Activated CD4-positive, alpha-beta T cell treated with anti-CD3 and anti-CD28 coated beads for 36 hours (primary cell): ENCODE measurements at regions not wholly inside any gene's neighbourhood (a gene's known extent, or its start where the extent isn't known, plus 50 kb on each side); places are given as distances from the start of the nearest gene placed in this dataset.

ENCODE experiments used
- ATAC-seq: fragments of 200-7000 bp; cut with Tn5 transposase; one replicate; pipeline ENCODE4 v1.10.0; 2021; ENCODE audit warnings: mild to moderate bottlenecking, moderate library complexity
- CTCF ChIA-PET: fragments of 350-600 bp; sonication (Branson Sonifier 250); formaldehyde crosslinking; loops from one replicate; lab custom pipeline; 2021; ENCODE audit warnings: antibody characterized with exemption; lab: Charles Lee
- POLR2A ChIA-PET: fragments of 350-600 bp; sonication (Branson Sonifier 250); formaldehyde crosslinking; loops from one replicate; lab custom pipeline; 2021; ENCODE audit warnings: antibody characterized with exemption, inconsistent platforms; lab: Charles Lee
- DNase-seq: peaks from one replicate; pipeline ENCODE4 v3.0.0-alpha.2; 2020
- H3K27ac Mint-ChIP-seq: one replicate; pipeline ENCODE4 v1.8.0; 2021; ENCODE audit warnings: mixed read lengths
- H3K27me3 Mint-ChIP-seq: one replicate; pipeline ENCODE4 v1.8.0; 2021; ENCODE audit warnings: mixed read lengths
- H3K36me3 Mint-ChIP-seq: one replicate; pipeline ENCODE4 v1.8.0; 2021; ENCODE audit warnings: low read depth, mixed read lengths
- H3K4me1 Mint-ChIP-seq: one replicate; pipeline ENCODE4 v1.8.0; 2021; ENCODE audit warnings: mixed read lengths
- H3K4me3 Mint-ChIP-seq: one replicate; pipeline ENCODE4 v1.8.0; 2021; ENCODE audit warnings: mild to moderate bottlenecking, moderate library complexity, mixed read lengths
- H3K9me3 Mint-ChIP-seq: one replicate; pipeline ENCODE4 v1.8.0; 2021; ENCODE audit warnings: low read depth, mixed read lengths
- intact Hi-C, 2 experiments: fragments of 100-400 bp; cut with DNase I in 1 of 2; cut with micrococcal nuclease in 1 of 2; formaldehyde crosslinking; loops; one replicate each; pipeline versions ENCODE4 v1.14.2 to v1.15.1; 2022 to 2024; cut with DNase I, micrococcal nuclease

DNA sequence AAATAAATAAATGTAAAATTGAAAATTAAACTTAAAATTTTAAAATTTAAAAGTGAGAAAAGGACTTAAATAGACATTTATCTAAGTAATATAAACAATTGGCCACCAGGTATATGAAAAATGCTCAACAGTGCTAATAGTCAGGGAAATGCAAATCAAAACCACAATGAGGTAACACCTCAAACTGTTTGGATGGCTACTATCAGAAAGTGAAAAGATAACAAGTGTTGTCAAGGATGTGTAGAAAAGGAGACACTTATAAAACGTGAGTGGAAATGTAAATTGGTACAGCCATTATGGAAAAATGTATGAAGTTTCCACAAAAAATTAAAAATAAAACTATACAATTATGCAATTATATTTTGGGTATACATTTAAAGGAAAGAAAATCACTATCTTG is 752.2 kb downstream of the EFNB2 start:
- Mint-ChIP-seq H3K36me3 (no peaks in the 10 kb centered on the region), H3K4me1 (no peaks in the 10 kb centered on the region), H3K27ac (no peak overlapping the region), H3K27me3 (no peaks in the 10 kb centered on the region), H3K9me3 (peaks cover 2% of the 10 kb centered on the region), H3K4me3 (no peak overlapping the region)
- ChIA-PET CTCF (no interaction called here), POLR2A (no interaction called here)
- no peak for DNase-seq
- ATAC-seq = no peak
- intact Hi-C loops = no loop called here

DNA sequence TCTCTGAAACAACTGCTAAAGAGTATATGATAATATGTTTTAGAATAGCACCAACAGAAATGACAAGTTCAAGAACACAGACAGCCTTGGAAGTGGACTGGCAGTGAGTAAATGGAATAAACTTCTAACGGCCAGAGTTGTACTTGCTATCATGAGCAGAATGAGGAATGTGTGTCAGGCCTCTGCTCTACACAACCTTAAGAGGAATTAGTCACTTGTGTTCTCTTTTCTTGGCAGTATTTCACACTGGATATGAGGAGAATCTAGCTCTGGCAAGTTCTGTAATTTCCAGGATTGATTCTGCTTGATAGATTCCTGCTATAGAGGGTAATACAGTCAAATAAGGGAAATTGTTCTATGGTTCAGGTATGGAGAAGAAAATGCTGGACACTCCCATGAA is 757.3 kb downstream of the EFNB2 start:
- Mint-ChIP-seq H3K36me3 (no peaks in the 10 kb centered on the region), H3K4me3 (no peak overlapping the region), H3K9me3 (no peaks in the 10 kb centered on the region), H3K27me3 (no peaks in the 10 kb centered on the region), H3K27ac (no peak overlapping the region), H3K4me1 (no peaks in the 10 kb centered on the region)
- CTCF ChIA-PET = no interaction called here
- DNase-seq = no peak
- no peak for ATAC-seq
- POLR2A ChIA-PET = no interaction called here
- intact Hi-C loops = no loop called here

DNA sequence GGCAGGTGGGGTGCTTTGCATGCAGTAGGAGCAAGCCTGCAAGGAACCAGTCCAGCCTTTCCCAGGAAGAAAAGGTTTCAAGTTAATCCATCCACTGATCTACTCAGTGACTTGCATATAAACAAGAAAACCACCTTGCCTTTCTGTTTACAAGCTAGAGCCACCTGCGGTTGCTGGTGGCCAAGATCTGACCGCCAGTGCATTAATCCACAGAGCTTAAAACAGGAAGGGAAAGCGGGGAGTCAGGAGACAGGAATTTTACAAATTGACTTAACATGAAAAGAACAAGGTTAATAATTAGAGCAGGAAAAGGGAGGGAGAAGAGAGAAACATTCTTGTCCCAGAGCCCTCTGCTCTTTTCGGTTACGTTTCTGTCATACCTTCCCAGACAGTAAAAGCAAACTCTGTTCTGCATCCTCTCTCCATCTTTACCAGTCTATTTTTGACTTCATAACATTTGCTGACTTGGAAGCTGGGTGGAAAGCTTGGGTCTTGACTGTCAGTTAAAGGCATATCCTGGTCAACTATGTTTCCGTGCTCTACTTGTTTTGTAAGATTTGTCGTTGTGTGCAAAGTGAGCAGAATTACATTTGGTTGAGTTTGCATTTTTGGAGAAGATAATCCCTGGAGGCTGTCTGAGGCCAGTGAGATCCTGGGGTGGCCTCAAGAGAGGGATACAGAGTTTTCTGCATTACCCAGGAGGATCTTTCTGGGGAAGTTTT is 760.6 kb downstream of the EFNB2 start:
- ChIA-PET CTCF (no interaction called here), POLR2A (no interaction called here)
- H3K4me3 Mint-ChIP-seq = no peak overlapping the region
- ATAC-seq = no peak
- no peak overlapping the region for H3K27ac Mint-ChIP-seq
- H3K36me3 Mint-ChIP-seq = no peaks in the 10 kb centered on the region
- no peak for DNase-seq
- no peaks in the 10 kb centered on the region for H3K9me3 Mint-ChIP-seq
- no peaks in the 10 kb centered on the region for H3K27me3 Mint-ChIP-seq
- no peaks in the 10 kb centered on the region for H3K4me1 Mint-ChIP-seq
- intact Hi-C loops = no loop called here

GRCh38 chr13:105773863-105774538 is 761.5 kb downstream of the EFNB2 start:
- ATAC-seq = no peak
- Mint-ChIP-seq H3K27ac (no peak overlapping the region), H3K36me3 (no peaks in the 10 kb centered on the region), H3K27me3 (no peaks in the 10 kb centered on the region), H3K9me3 (no peaks in the 10 kb centered on the region), H3K4me3 (no peak overlapping the region), H3K4me1 (no peaks in the 10 kb centered on the region)
- CTCF ChIA-PET = interaction anchor here (0.6 kb wide), 1 partner anchor 602 kb away, joined by 3 read pairs; no protein-coding TSS in a partner anchor
- POLR2A ChIA-PET = no interaction called here
- intact Hi-C loops = no loop called here
- peak; percentile 9 for DNase-seq

DNA sequence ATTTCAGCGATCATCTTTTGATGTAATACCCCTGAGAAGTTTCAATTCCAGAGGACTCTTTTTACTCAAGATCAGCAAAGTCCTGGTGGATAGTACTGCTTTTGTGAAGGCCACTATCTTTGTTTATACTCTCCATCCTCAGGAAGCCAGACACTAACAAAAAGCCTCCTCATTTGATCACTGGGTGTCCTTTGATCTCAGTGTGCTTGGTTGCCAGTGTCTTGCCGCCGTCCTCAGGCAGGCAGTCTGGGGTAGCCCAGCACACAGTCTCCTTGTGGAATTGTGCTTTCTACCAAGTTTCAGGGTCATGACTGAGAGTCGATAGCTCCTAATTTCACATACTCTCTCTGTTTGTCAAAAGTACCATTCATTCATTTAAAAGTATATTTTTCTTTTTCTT is 762.2 kb downstream of the EFNB2 start:
- H3K4me3 Mint-ChIP-seq = no peak overlapping the region
- H3K27ac Mint-ChIP-seq = no peak overlapping the region
- H3K27me3 Mint-ChIP-seq = no peaks in the 10 kb centered on the region
- no peak for DNase-seq
- H3K36me3 Mint-ChIP-seq = no peaks in the 10 kb centered on the region
- no peaks in the 10 kb centered on the region for H3K9me3 Mint-ChIP-seq
- CTCF ChIA-PET = no interaction called here
- no peak for ATAC-seq
- POLR2A ChIA-PET = no interaction called here
- H3K4me1 Mint-ChIP-seq = no peaks in the 10 kb centered on the region
- intact Hi-C loops = no loop called here

DNA sequence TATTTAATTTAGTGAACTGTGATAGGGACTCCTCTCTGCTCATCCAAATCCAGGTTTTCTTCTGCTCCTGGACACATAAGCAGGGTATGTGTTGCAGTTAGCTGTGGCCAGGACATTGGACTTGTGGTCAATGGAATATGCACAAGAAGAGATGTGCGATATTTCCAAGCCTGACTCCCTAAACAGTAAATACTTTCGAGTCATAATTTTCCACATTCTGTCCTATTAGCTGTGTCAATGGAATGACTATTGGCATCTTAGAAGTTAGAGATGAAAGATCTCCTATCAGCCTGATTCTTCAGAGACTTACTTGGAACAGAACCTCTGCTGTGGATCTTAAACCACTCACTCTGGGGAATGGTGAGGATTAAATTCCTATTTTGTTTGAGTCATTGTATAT is 771.0 kb downstream of the EFNB2 start:
- intact Hi-C loops = no loop called here
- CTCF ChIA-PET = no interaction called here
- no peaks in the 10 kb centered on the region for H3K9me3 Mint-ChIP-seq
- no peaks in the 10 kb centered on the region for H3K36me3 Mint-ChIP-seq
- DNase-seq (no peak), ATAC-seq (no peak)
- H3K27me3 Mint-ChIP-seq = no peaks in the 10 kb centered on the region
- H3K4me1 Mint-ChIP-seq = no peaks in the 10 kb centered on the region
- POLR2A ChIA-PET = no interaction called here
- no peak overlapping the region for H3K27ac Mint-ChIP-seq
- H3K4me3 Mint-ChIP-seq = no peak overlapping the region

DNA sequence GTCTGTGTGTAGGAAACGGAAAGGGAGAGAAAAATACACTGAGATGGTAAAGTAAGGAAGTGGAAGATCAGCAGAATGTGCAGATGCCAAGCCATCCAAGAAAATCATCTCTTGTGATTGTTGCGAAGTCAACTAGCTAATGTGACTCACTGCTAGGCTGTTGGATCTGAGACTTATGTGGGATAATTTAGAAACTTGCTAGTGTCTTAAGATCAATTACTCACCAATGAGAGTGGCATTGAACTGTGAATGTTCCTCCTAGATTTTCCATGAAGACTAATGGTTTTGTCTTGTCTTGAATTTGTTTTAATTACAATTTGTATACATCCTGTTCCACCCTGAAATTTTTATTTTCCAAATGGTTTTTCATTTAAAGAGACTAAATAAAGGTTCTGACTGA is 771.6 kb downstream of the EFNB2 start:
- ChIA-PET POLR2A (no interaction called here), CTCF (no interaction called here)
- intact Hi-C loops = no loop called here
- no peak for DNase-seq
- no peak for ATAC-seq
- Mint-ChIP-seq H3K9me3 (no peaks in the 10 kb centered on the region), H3K36me3 (no peaks in the 10 kb centered on the region), H3K4me3 (no peak overlapping the region), H3K27ac (no peak overlapping the region), H3K27me3 (no peaks in the 10 kb centered on the region), H3K4me1 (no peaks in the 10 kb centered on the region)

- H3K27ac Mint-ChIP-seq = no peak overlapping the region
- intact Hi-C loops = no loop called here
- H3K27me3 Mint-ChIP-seq = no peaks in the 10 kb centered on the region
- no peaks in the 10 kb centered on the region for H3K4me1 Mint-ChIP-seq
- no peak overlapping the region for H3K4me3 Mint-ChIP-seq
- DNase-seq (no peak), ATAC-seq (no peak)
- no peaks in the 10 kb centered on the region for H3K36me3 Mint-ChIP-seq
- CTCF ChIA-PET = no interaction called here
- no peaks in the 10 kb centered on the region for H3K9me3 Mint-ChIP-seq
- POLR2A ChIA-PET = no interaction called here
Observed at GRCh38 chr13:105762096-105762495, 773.4 kb downstream of the EFNB2 start.

GRCh38 chr13:105758918-105759860 is 776.3 kb downstream of the EFNB2 start:
- CTCF ChIA-PET = no interaction called here
- intact Hi-C loops = no loop called here

GRCh38 chr13:105740739-105741138 is 794.7 kb downstream of the EFNB2 start:
- DNase-seq (no peak), ATAC-seq (no peak)
- intact Hi-C loops = no loop called here
- Mint-ChIP-seq H3K36me3 (no peaks in the 10 kb centered on the region), H3K4me1 (no peaks in the 10 kb centered on the region), H3K9me3 (no peaks in the 10 kb centered on the region), H3K4me3 (no peak overlapping the region), H3K27me3 (peaks cover 2% of the 10 kb centered on the region), H3K27ac (no peak overlapping the region)
- CTCF ChIA-PET = no interaction called here
- POLR2A ChIA-PET = no interaction called here

More at GRCh38 chr13:105758918-105759860, 776.3 kb downstream of the EFNB2 start:
- ATAC-seq = no peak
- H3K36me3 Mint-ChIP-seq = no peaks in the 10 kb centered on the region
- no peak overlapping the region for H3K4me3 Mint-ChIP-seq
- no peak for DNase-seq
- H3K4me1 Mint-ChIP-seq = no peaks in the 10 kb centered on the region
- POLR2A ChIA-PET = no interaction called here
- H3K27me3 Mint-ChIP-seq = no peaks in the 10 kb centered on the region
- no peak overlapping the region for H3K27ac Mint-ChIP-seq
- no peaks in the 10 kb centered on the region for H3K9me3 Mint-ChIP-seq

DNA sequence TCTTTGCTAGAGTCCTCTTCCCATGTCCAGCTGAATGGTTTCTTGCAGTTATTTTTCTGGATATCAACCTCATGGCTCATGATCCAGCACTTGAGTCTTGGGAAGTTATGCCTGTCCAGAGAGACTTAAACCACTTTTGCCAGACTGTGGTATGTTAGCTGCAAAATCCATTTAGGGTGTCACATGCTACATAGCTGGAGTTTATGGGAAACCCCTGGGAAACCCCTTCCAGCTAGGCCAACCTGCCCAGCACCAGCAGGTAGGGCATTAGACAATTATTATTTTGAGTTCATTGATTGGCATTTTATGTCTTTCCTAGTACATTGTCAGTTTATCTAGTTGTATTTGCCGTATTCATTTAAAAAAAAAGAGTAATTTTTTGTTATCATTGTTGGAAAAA is 797.8 kb downstream of the EFNB2 start:
- H3K36me3 Mint-ChIP-seq = no peaks in the 10 kb centered on the region
- POLR2A ChIA-PET = no interaction called here
- intact Hi-C loops = no loop called here

More for the DNA sequence above, 797.8 kb downstream of the EFNB2 start:
- Mint-ChIP-seq H3K27me3 (peaks cover 2% of the 10 kb centered on the region), H3K9me3 (no peaks in the 10 kb centered on the region), H3K4me3 (no peak overlapping the region), H3K27ac (no peak overlapping the region), H3K4me1 (no peaks in the 10 kb centered on the region)
- no peak for ATAC-seq
- CTCF ChIA-PET = no interaction called here
- DNase-seq = no peak
